Hematopoietic multipotent progenitor cell (in vitro differentiated cells): ENCODE measurements at regions not wholly inside any gene's neighbourhood (a gene's known extent, or its start where the extent isn't known, plus 50 kb on each side); places are given as distances from the start of the nearest gene placed in this dataset.
"Not testable (repeated sequence)": the region's sequence is repeated elsewhere in the genome, so short reads cannot be mapped to it uniquely, and the experiment has no call there.

Source experiments
- DNase-seq, 3 donors: peaks; one replicate each; pipeline ENCODE4 v3.0.0-alpha.2; 2011 to 2015; ENCODE audit warnings: low read depth in 2 of 3, low spot score in 2 of 3

- DNase-seq = no peak
Observed at GRCh38 chr1:115183158-115183557, 93.9 kb upstream of the TSPAN2 start.

DNA sequence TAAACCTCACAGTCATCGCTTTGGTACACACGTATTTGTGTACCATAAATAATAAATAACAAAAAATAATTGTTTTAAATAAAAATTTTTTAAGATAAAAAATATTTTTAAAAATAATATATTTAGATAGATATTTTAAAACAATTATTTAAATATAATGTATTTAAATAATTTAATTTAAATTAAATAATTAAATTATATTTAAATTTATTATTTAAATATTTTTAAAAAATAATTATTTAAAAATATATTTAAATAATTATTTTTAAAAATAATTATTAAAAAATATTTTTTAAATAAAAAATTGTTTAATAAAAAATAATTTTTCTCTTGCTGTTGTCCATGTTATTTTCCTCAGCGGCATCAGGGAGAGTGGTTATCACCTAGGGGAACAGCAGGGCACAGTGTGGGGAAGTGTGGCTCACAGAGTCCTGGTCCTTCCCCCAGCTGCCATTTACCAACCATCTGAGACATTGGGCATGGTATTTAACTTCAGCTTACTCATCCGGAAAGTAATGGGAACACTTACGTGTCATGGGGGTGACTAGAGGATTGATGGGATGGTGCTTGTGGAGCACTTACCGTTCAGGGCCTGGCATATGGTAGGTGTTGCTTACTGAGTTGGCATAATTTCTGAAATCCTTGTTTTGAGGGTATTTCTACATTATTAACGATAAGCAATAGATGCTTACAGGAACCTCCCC, 92.9 kb upstream of the TSPAN2 start:
- no peak for DNase-seq

DNA sequence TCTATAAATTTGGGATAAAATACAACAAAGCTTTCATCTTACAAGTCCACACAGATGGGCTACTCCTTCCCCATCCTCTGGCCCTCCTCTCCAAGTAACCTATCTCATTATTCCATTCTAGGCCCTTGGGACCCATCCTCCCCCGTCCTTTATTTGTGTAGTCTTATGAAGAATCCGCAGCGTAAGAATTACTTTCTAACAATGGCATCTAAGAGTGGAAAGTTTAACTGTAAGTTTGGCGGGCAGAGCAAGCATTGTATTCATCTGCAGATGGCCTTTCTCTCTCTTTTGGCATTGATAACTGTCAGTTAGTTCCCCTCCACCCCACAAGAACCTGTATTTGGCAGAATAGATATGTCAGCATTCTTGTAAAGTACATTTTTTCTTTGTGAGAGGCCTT, 91.9 kb upstream of the TSPAN2 start:
- no peak for DNase-seq

GRCh38 chr1:115179397-115180079, 90.2 kb upstream of the TSPAN2 start:
- DNase-seq = no peak

GRCh38 chr1:115176189-115176588, 86.9 kb upstream of the TSPAN2 start:
- DNase-seq = no peak

GRCh38 chr1:115175596-115175995, 86.3 kb upstream of the TSPAN2 start:
- no peak for DNase-seq

DNA sequence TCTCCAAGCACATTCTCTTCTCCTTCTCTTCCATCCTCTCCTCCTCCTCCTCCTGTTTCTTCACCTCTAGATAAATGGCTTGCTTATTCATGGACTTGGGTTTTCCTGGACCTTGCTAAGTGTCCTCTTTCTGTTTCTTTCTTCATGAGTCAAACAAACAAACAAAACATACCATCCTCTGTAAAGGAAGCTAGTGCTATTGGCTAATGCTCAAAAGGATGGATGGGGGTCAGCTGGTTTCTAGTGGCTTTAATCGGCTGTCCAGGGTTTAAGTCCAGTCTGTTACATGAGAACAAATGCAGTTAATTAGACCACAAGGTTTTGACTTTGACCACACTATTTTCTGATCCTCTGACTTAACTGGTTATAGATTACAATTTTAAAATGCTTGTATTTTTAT, 83.8 kb upstream of the TSPAN2 start:
- no peak for DNase-seq

GRCh38 chr1:115172270-115172669, 83.0 kb upstream of the TSPAN2 start:
- no peak for DNase-seq

GRCh38 chr1:115170961-115171392, 81.7 kb upstream of the TSPAN2 start:
- no peak for DNase-seq

GRCh38 chr1:115170377-115170776, 81.1 kb upstream of the TSPAN2 start:
- no peak for DNase-seq

DNA sequence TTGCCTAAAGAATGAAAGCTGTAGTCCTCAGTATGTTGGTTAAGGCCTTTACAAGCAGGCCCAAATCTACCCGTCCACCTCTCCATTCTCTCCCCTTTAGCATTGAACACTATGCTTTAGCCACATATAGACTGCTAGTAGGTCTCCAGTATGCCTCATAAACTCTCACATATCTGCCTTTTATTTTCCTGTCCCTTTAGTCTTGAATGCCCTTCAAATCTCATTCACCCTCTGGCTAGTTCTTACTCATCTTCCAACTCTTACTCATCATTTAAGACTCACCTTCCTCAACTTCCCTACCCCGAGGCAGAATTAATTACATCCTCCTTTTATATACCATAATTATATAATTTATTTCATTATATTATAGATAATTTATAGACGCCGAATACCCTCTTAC, 78.7 kb upstream of the TSPAN2 start:
- no peak for DNase-seq

- DNase-seq = no peak
Observed at GRCh38 chr1:115166531-115167091, 77.3 kb upstream of the TSPAN2 start.

DNA sequence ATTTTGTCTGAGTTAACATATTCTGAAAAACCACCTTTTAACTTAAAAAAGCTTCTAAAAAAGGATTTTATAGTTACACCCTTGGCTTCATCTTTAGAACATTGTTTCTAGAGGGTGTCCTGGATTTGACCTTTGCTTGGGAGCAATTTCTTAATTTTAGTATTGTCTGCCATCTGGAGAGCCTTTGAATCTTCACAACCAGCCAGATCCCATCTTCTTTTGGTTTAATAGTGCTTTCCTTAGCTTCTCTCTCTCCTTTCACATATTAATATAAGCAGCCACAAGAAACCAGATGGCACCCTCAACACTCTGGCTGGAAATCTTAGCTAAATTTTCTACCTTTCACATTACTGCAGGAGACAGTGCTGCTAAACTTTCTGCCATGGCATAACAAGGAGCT, 76.5 kb upstream of the TSPAN2 start:
- no peak for DNase-seq

- no peak for DNase-seq
Observed at GRCh38 chr1:115164940-115165705, 75.8 kb upstream of the TSPAN2 start.

DNA sequence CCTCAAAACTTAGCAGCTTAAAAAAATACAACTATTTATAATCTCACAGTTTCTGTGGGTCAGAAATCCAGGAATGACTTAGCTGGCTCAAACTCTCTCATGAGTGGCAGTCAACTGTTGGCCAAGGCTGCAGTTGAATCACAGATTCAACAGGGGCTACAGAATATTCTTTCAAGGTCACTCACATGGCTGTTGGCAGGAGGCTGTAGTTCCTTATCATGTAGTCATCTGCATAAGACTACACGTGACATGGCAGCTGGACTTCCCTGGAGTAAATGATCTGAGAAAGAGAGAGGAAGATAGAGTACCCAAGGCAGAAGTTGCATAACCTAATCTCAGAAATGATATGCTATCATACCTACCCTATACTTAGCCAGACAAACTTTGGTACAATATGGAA, 75.2 kb upstream of the TSPAN2 start:
- DNase-seq = no peak

DNA sequence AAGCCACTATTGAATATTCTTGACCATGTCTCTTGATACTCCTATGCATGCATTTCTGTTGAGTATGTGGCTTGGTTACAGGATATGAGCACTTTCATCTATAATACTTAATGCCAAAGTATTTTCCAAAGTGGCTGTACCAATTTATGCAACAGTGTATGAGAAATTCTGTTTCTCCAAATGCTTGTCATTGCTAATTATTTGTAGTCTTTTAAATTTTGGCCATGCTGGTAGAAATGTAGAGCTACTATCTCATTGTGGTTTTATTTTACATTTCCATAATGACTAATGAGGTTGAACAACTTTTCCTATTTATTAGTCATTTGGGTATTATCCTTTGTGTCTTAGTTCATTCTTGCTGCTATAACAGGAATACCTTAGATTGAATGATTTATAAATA, 71.4 kb upstream of the TSPAN2 start:
- no peak for DNase-seq

DNA sequence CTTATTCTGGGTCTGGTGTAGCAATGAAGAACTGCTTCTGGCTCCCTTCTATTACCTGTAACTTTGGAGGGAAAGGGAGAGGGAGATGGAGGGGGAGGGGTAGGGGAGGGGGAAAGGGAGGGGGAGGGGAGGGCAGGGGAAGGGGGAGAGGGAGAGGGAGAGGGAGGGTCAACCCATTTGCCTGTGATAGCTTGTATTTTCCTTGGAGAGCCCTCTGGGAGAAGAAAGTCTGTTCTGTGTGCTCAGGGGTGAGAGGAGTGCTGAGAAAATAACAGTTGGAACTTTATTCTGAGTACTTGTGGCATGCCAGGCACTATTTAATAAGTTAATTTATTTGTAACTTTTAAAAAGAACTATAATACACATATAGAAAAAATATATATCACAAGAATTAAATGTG, 70.7 kb upstream of the TSPAN2 start:
- no peak for DNase-seq

DNA sequence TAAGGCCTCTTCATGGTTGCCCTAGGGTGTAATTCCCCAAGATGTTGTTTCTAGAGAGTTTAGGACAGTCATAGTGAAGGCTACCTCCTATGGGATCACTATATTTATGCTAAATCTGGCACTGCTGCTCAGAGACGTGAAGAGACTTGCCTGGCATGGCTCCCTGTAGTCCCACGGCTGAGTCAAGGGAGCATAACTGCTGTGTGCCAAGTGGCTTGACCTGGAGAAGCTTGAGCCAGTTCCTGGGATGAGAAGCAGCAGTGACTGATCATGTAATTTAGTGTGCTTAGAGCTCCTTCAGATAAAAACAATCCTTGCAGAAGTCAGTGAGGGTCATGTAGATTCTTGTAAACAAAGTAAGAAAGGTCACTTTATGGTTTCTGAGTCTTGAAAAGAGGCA, 68.9 kb upstream of the TSPAN2 start:
- no peak for DNase-seq

- no peak for DNase-seq
Observed at GRCh38 chr1:115156826-115157468, 67.6 kb upstream of the TSPAN2 start.

DNA sequence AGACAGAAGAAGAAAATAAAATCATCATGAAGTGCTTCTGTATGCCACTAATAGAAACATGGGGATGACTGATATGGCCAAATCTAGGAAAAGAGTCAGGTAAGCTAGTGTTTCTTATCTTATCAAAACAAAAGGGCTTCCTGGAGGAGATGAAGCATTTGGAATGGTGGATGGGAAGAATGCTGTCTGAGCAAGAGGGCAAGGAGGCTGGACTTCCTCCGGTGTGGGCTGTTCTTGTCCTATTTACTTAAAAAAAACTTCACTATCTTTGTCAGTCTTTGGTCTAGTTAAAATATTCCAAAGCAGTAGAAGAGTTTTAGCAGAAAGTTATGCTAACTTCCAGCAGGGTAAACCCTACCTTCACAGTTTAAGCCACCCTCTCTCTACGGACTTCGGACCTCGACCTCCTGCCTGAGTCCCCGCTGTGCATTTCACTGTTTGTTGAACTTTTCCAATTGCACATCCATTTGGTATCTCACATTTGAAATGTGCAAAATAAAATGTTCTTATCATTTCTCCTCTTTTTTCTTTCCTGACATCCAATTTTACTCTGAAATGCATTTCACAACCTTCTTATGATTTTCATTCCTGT, 64.8 kb upstream of the TSPAN2 start:
- DNase-seq = no peak

- not testable (repeated sequence) for DNase-seq
Observed at GRCh38 chr1:115147928-115148327, 58.6 kb upstream of the TSPAN2 start.
